Breast epithelium (tissue), 3 donors: ENCODE measurements at regions not wholly inside any gene's neighbourhood (a gene's known extent, or its start where the extent isn't known, plus 50 kb on each side); places are given as distances from the start of the nearest gene placed in this dataset.

ENCODE experiments used
- POLR2A ChIP-seq: fragments of 450-650 bp; IDR thresholded peaks from one replicate; pipeline ENCODE4 v1.6.1; 2016; ENCODE audit warnings: antibody characterized with exemption, mild to moderate bottlenecking, moderate library complexity
- POLR2AphosphoS5 ChIP-seq, 3 donors: sonication (generic); formaldehyde crosslinking; IDR thresholded peaks; one replicate each; pipeline ENCODE4 v1.6.1; 2017; ENCODE audit warnings: antibody characterized with exemption in 3 of 3
- TF ChIP-seq, protein P1 (sequence below), 3 donors: fragments of 450-650 bp; IDR thresholded peaks; one replicate each; pipeline ENCODE4 v1.5.1; 2016 to 2017; ENCODE audit warnings: antibody characterized with exemption in 3 of 3, mild to moderate bottlenecking in 3 of 3, moderate library complexity in 3 of 3

DNA sequence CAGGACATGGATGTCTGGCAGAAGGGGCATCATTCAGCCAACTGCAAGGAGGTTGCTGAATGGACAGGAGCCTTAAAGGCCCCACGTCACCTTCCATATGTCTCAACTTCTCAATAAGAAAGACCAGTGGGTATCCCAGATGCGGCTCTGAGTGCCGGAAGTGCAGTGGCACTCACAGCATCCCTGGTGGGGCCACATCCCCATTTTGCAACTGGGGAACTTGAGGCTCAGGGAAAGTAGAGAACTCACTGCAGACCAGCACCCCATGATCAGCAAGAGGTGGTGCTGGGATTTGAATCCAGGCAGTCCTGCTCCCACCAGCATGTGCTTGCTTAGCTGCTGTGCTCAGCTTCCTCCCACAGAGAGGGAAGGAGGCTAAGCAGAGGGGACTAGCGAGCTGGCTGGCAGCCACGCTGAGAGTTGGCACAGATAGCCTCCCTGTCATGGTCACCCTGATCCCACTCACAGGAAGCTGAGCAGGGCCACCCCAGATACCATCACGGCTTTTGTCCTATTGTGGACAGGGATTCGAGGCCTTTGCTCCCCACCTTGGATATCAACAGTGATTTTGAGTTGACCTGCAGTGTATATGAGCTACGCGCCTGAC is 294.2 kb upstream of the FOXF1 start:
- TF ChIP-seq, protein P1, sequence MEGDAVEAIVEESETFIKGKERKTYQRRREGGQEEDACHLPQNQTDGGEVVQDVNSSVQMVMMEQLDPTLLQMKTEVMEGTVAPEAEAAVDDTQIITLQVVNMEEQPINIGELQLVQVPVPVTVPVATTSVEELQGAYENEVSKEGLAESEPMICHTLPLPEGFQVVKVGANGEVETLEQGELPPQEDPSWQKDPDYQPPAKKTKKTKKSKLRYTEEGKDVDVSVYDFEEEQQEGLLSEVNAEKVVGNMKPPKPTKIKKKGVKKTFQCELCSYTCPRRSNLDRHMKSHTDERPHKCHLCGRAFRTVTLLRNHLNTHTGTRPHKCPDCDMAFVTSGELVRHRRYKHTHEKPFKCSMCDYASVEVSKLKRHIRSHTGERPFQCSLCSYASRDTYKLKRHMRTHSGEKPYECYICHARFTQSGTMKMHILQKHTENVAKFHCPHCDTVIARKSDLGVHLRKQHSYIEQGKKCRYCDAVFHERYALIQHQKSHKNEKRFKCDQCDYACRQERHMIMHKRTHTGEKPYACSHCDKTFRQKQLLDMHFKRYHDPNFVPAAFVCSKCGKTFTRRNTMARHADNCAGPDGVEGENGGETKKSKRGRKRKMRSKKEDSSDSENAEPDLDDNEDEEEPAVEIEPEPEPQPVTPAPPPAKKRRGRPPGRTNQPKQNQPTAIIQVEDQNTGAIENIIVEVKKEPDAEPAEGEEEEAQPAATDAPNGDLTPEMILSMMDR (IDR thresholded peaks at IDR 0.05) = no peak
- no peak for TF ChIP-seq POLR2A
- no peak for TF ChIP-seq POLR2AphosphoS5 (IDR thresholded peaks at IDR 0.05)
